IMR-90 (cell line): ENCODE measurements at regions not wholly inside any gene's neighbourhood (a gene's known extent, or its start where the extent isn't known, plus 50 kb on each side); places are given as distances from the start of the nearest gene placed in this dataset.

ENCODE experiments used
- ATAC-seq: fragments of 200-7000 bp; cut with Tn5 transposase; 2 replicates; pipeline ENCODE4 v1.9.1; 2020; ENCODE audit warnings: low read depth, mild to moderate bottlenecking, moderate library complexity
- BruUV-seq: library from RNA; stranded (reverse); fragments of 400-500 nt; replicated peaks from 2 replicates; lab custom pipeline; 2021; lab: Mats Ljungman, UMichigan
- CTCF ChIA-PET: fragments of 300-600 bp; formaldehyde crosslinking; extraction: SDS; loops from one replicate; lab custom pipeline; 2021; ENCODE audit warnings: antibody characterized with exemption; lab: Yijun Ruan, JAX
- POLR2A ChIA-PET: fragments of 300-600 bp; sonication (Branson Sonifier 250); formaldehyde crosslinking; loops from one replicate; lab custom pipeline; 2022; ENCODE audit warnings: antibody characterized with exemption; ENCODE audit not compliant: unreplicated experiment; lab: Charles Lee
- DNase-seq: peaks from one replicate; pipeline ENCODE4 v3.0.0; 2013
- H2AFZ ChIP-seq: replicated peaks from 2 replicates; pipeline ENCODE3; 2013; ENCODE audit warnings: low read length, mild to moderate bottlenecking; ENCODE audit not compliant: poor library complexity
- H2AK5ac ChIP-seq: 2 replicates; pipeline ENCODE4 v1.6.1; 2013; ENCODE audit warnings: low read depth, low read length, inconsistent platforms
- H2AK9ac ChIP-seq: replicated peaks from 2 replicates; pipeline ENCODE3; 2013; ENCODE audit warnings: mild to moderate bottlenecking, low read depth, low read length, moderate library complexity; ENCODE audit not compliant: poor library complexity
- H2BK120ac ChIP-seq: 2 replicates; pipeline ENCODE4 v1.6.1; 2013; ENCODE audit warnings: low read depth, low read length, inconsistent platforms
- H2BK15ac ChIP-seq: 3 replicates; pipeline ENCODE4 v1.6.1; 2013; ENCODE audit warnings: low read depth, low read length, inconsistent platforms
- H2BK20ac ChIP-seq: 2 replicates; pipeline ENCODE4 v1.6.1; 2013; ENCODE audit warnings: low read depth, mild to moderate bottlenecking, inconsistent platforms, low read length, moderate library complexity
- H2BK5ac ChIP-seq: 2 replicates; pipeline ENCODE4 v1.6.1; 2013; ENCODE audit warnings: mild to moderate bottlenecking, low read depth, low read length, inconsistent platforms; ENCODE audit not compliant: poor library complexity, severe bottlenecking
- H3K14ac ChIP-seq: replicated peaks from 2 replicates; pipeline ENCODE4 v1.6.1; 2013; ENCODE audit warnings: low read depth, low read length, inconsistent platforms
- H3K18ac ChIP-seq: 2 replicates; pipeline ENCODE4 v1.6.1; 2013; ENCODE audit warnings: low read depth, low read length, control low read depth
- H3K23ac ChIP-seq: 2 replicates; pipeline ENCODE4 v1.6.1; 2013; ENCODE audit warnings: low read depth, low read length, inconsistent platforms
- H3K27ac ChIP-seq: 2 replicates; pipeline ENCODE4 v1.5.1; 2013; ENCODE audit warnings: mild to moderate bottlenecking, control low read depth, low read length; ENCODE audit not compliant: insufficient read depth
- H3K27me3 ChIP-seq: 2 replicates; pipeline ENCODE4 v1.6.1; 2013; ENCODE audit warnings: low read length; ENCODE audit not compliant: control insufficient read depth, insufficient read depth
- H3K36me3 ChIP-seq: 2 replicates; pipeline ENCODE4 v1.6.1; 2013; ENCODE audit warnings: low read length, mixed read lengths; ENCODE audit not compliant: control insufficient read depth, insufficient read depth
- H3K4ac ChIP-seq: 2 replicates; pipeline ENCODE4 v1.6.1; 2013; ENCODE audit warnings: low read depth, low read length, inconsistent platforms
- H3K4me1 ChIP-seq: 2 replicates; pipeline ENCODE4 v1.6.1; 2013; ENCODE audit warnings: low read length, mixed read lengths; ENCODE audit not compliant: control insufficient read depth, insufficient read depth
- H3K4me2 ChIP-seq: 2 replicates; pipeline ENCODE4 v1.6.1; 2013; ENCODE audit warnings: low read depth, mild to moderate bottlenecking, control low read depth, low read length, moderate library complexity
- H3K4me3 ChIP-seq: 2 replicates; pipeline ENCODE4 v1.5.1; 2013; ENCODE audit warnings: low read depth, mild to moderate bottlenecking, control low read depth, low read length, moderate library complexity; ENCODE audit not compliant: insufficient read depth
- H3K56ac ChIP-seq: 2 replicates; pipeline ENCODE4 v1.6.1; 2013; ENCODE audit warnings: low read length, inconsistent platforms; ENCODE audit not compliant: insufficient read depth; ENCODE audit errors: extremely low read depth
- H3K79me1 ChIP-seq, 2 experiments: 2 replicates each; pipeline ENCODE4 v1.6.1; 2013; ENCODE audit warnings: low read length in 2 of 2, inconsistent platforms in 1 of 2, low read depth in 1 of 2
- H3K9ac ChIP-seq: 2 replicates; pipeline ENCODE4 v1.6.1; 2013; ENCODE audit warnings: low read depth, low read length, control low read depth
- H3K9me1 ChIP-seq: 2 replicates; pipeline ENCODE4 v1.6.1; 2013; ENCODE audit warnings: low read length, inconsistent platforms; ENCODE audit not compliant: insufficient read depth
- H3K9me3 ChIP-seq: 2 replicates; pipeline ENCODE4 v1.6.1; 2013; ENCODE audit warnings: low read length; ENCODE audit not compliant: control insufficient read depth, insufficient read depth
- H4K20me1 ChIP-seq: 2 replicates; pipeline ENCODE4 v1.6.1; 2013; ENCODE audit warnings: low read length, inconsistent platforms; ENCODE audit not compliant: insufficient read depth
- H4K5ac ChIP-seq: 2 replicates; pipeline ENCODE4 v1.6.1; 2013; ENCODE audit warnings: mild to moderate bottlenecking, low read depth, low read length, control low read depth
- H4K8ac ChIP-seq, 2 experiments: 2 replicates each; pipeline ENCODE4 v1.6.1; 2013; ENCODE audit warnings: low read depth in 2 of 2, low read length in 2 of 2, control low read depth in 1 of 2, inconsistent platforms in 1 of 2
- H4K91ac ChIP-seq: 2 replicates; pipeline ENCODE4 v1.6.1; 2013; ENCODE audit warnings: low read depth, low read length, inconsistent platforms; ENCODE audit not compliant: insufficient read depth
- CHD1 ChIP-seq: IDR thresholded peaks from 2 replicates; pipeline ENCODE4 v1.6.1; 2012; ENCODE audit warnings: low read depth, low read length, improper control_type of control experiment
- WGBS, 2 experiments: methylation state at CpG; one replicate each; pipeline versions ENCODE4 v1.1.5 to v1.1.7; 2013; ENCODE audit warnings: missing lambda C conversion rate in 2 of 2; ENCODE audit not compliant: insufficient read length in 1 of 2; ENCODE audit errors: extremely low coverage in 2 of 2; 5-methylcytosine and 5-hydroxymethylcytosine counted together
- dilution Hi-C: fragments of 300-500 bp; cut with HindIII; formaldehyde crosslinking; loops from one replicate; pipeline ENCODE4 v1.14.3; 2018; ENCODE audit warnings: low sequenced_read_pairs; ENCODE audit not compliant: unreplicated experiment
- in situ Hi-C: fragments of 300-500 bp; cut with MboI; formaldehyde crosslinking; loops from 3 replicates; pipeline ENCODE4 v1.14.3; 2019; ENCODE audit warnings: low sequenced_read_pairs, inconsistent platforms, mixed read lengths
- intact Hi-C: fragments of 100-400 bp; cut with micrococcal nuclease; formaldehyde crosslinking; loops from 2 replicates; pipeline ENCODE4 v1.10.0; 2022

DNA sequence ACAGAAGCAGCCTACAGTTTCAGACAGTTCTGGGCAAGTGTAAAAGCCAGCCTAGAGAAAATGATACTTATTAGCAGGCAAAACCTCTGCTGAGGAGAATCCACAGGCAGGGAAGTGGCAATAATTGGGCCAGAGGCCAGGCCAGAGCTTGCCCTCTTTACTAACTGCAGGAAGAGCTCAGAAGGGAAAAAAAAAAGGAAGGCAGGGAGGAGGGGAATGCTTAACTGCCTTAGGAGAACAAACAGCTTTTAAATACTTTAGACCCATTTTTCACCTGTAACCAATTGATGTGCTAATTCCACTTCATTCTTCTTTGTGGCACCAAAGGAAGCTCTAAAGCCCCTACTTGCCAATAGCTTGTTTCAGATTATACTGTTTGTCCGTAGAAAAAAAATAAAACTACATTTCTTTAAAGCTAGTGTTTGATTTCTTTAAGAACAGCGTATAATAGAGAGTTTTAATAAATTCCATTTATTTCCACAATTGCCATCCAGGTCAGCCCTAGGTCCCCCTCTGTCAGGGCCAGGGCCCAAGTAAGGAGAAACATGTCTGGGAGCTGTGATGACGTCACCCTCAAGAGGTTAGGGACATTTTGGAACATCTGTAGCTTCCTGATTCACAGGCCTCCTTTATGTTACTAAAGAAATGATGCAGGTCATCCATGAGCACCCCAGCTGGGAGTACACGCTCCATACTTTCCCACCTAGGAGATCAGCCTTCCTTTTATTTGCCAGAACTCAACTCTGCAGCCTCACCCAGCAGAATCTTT, 384.3 kb downstream of the CDC5L start:
- Histone ChIP-seq H3K9ac (no peak overlapping the region), H3K9me1 (no peaks in the 10 kb centered on the region), H2BK120ac (no peak overlapping the region), H3K4me3 (no peak overlapping the region), H3K9me3 (peaks cover 2% of the 10 kb centered on the region; the same call in 1 of the 2 replicates), H3K27me3 (peaks cover 13% of the 10 kb centered on the region), H3K4ac (no peak overlapping the region), H3K4me1 (no peaks in the 10 kb centered on the region), H3K56ac (no peak overlapping the region), H3K23ac (no peak overlapping the region), H3K79me1 (no peaks in the 10 kb centered on the region), H3K14ac (no peak overlapping the region), H4K5ac (no peak overlapping the region), H3K4me2 (no peak overlapping the region), H4K91ac (no peak overlapping the region), H3K27ac (no peak overlapping the region), H2AK9ac (no peak overlapping the region), H2BK20ac (no peak overlapping the region), H4K20me1 (no peaks in the 10 kb centered on the region), H3K18ac (no peak overlapping the region), H2AFZ (no peak overlapping the region), H3K36me3 (no peaks in the 10 kb centered on the region), H2AK5ac (no peak overlapping the region), H2BK15ac (no peak overlapping the region), H4K8ac (no peak overlapping the region), H2BK5ac (no peak overlapping the region)
- in situ Hi-C loops (no loop called here), dilution Hi-C loops (no loop called here), intact Hi-C loops (no loop called here)
- CTCF ChIA-PET = no interaction called here
- WGBS, 2 experiments = no CpG with 5 or more reads among the region's 4 CpGs
- no peak for TF ChIP-seq CHD1
- BruUV-seq = no TSS peak
- ATAC-seq (no peak), DNase-seq (no peak)
- POLR2A ChIA-PET = no interaction called here
